OCI-LY7 (cell line): ENCODE measurements at regions not wholly inside any gene's neighbourhood (a gene's known extent, or its start where the extent isn't known, plus 50 kb on each side); places are given as distances from the start of the nearest gene placed in this dataset.

Experiments used
- BruUV-seq: library from RNA; stranded (reverse); fragments of 400-500 nt; replicated peaks from 2 replicates; lab custom pipeline; 2021; lab: Mats Ljungman, UMichigan
- CTCF ChIA-PET: fragments of 300-600 bp; sonication (Branson Sonifier 250); formaldehyde crosslinking; loops from one replicate; lab custom pipeline; 2022; ENCODE audit warnings: antibody characterized with exemption; ENCODE audit not compliant: unreplicated experiment; lab: Charles Lee
- POLR2A ChIA-PET: fragments of 300-600 bp; sonication (Branson Sonifier 250); formaldehyde crosslinking; loops from one replicate; lab custom pipeline; 2022; ENCODE audit warnings: antibody characterized with exemption; lab: Charles Lee
- DNase-seq: peaks from one replicate; pipeline ENCODE4 v3.0.0-alpha.2; 2015; ENCODE audit warnings: low spot score
- H2AFZ ChIP-seq: fragments of 200-600 bp; sonication (generic), shearing (Covaris generic); 2 replicates; pipeline ENCODE4 v1.6.1; 2014; ENCODE audit warnings: mild to moderate bottlenecking, antibody characterized with exemption, low read length, moderate library complexity
- H3K27ac ChIP-seq: fragments of 200-600 bp; sonication (generic); 2 replicates; pipeline ENCODE4 v1.5.1; 2014; ENCODE audit warnings: mixed run types, low read depth, mild to moderate bottlenecking, moderate library complexity, low read length, inconsistent platforms; ENCODE audit not compliant: poor library complexity, severe bottlenecking
- H3K36me3 ChIP-seq: fragments of 200-600 bp; sonication (generic); 2 replicates; pipeline ENCODE4 v1.6.1; 2014; ENCODE audit warnings: mild to moderate bottlenecking, antibody characterized with exemption, low read length, moderate library complexity, mixed read lengths; ENCODE audit not compliant: insufficient read depth
- H3K4me1 ChIP-seq: fragments of 200-600 bp; sonication (generic); 2 replicates; pipeline ENCODE4 v1.5.1; 2014; ENCODE audit warnings: mild to moderate bottlenecking, low read length; ENCODE audit not compliant: insufficient read depth, poor library complexity, severe bottlenecking
- H3K4me2 ChIP-seq: fragments of 200-600 bp; sonication (generic); 2 replicates; pipeline ENCODE4 v1.6.1; 2014; ENCODE audit warnings: mild to moderate bottlenecking, low read length
- H3K4me3 ChIP-seq: fragments of 200-600 bp; sonication (generic); 2 replicates; pipeline ENCODE4 v1.5.1; 2014; ENCODE audit warnings: mild to moderate bottlenecking, low read depth, low read length; ENCODE audit not compliant: poor library complexity, severe bottlenecking
- H3K79me2 ChIP-seq: fragments of 200-600 bp; sonication (generic); 2 replicates; pipeline ENCODE4 v1.6.1; 2016; ENCODE audit warnings: low read depth, mild to moderate bottlenecking, low read length, moderate library complexity, mixed read lengths; ENCODE audit not compliant: insufficient read depth
- H3K9me2 ChIP-seq: fragments of 200-600 bp; sonication (generic); 2 replicates; pipeline ENCODE4 v1.6.1; 2016; ENCODE audit warnings: mild to moderate bottlenecking, low read length, mixed read lengths; ENCODE audit not compliant: insufficient read depth
- H3K9me3 ChIP-seq: fragments of 200-600 bp; sonication (generic); 2 replicates; pipeline ENCODE4 v1.6.1; 2014; ENCODE audit warnings: mild to moderate bottlenecking, mixed run types, low read length, mixed read lengths
- H4K20me1 ChIP-seq: fragments of 200-600 bp; sonication (generic); 2 replicates; pipeline ENCODE4 v1.6.1; 2014; ENCODE audit warnings: mild to moderate bottlenecking, antibody characterized with exemption, low read length, moderate library complexity, mixed read lengths; ENCODE audit not compliant: insufficient read depth
- EZH2phosphoT487 ChIP-seq: fragments of 200-600 bp; sonication (generic); IDR thresholded peaks from 2 replicates; pipeline ENCODE4 v1.6.1; 2018; ENCODE audit warnings: low read depth, borderline replicate concordance, mild to moderate bottlenecking, mixed run types, antibody characterized with exemption, low read length, moderate library complexity, mixed read lengths
- intact Hi-C: fragments of 100-400 bp; cut with micrococcal nuclease; formaldehyde crosslinking; loops from one replicate; pipeline ENCODE4 v1.10.0; 2022; ENCODE audit not compliant: unreplicated experiment
- TF ChIP-seq, protein P1 (sequence below): fragments of 200-600 bp; sonication (generic); conservative IDR thresholded peaks from 2 replicates; pipeline ENCODE4 v1.5.1; 2014; ENCODE audit warnings: mild to moderate bottlenecking, antibody characterized with exemption, low read length, moderate library complexity, mixed read lengths

GRCh38 chr1:82168482-82168881 lies 367.7 kb downstream of the ADGRL2 start:
- no peaks in the 10 kb centered on the region for H4K20me1 ChIP-seq
- BruUV-seq, result no TSS peak
- TF ChIP-seq, protein P1, sequence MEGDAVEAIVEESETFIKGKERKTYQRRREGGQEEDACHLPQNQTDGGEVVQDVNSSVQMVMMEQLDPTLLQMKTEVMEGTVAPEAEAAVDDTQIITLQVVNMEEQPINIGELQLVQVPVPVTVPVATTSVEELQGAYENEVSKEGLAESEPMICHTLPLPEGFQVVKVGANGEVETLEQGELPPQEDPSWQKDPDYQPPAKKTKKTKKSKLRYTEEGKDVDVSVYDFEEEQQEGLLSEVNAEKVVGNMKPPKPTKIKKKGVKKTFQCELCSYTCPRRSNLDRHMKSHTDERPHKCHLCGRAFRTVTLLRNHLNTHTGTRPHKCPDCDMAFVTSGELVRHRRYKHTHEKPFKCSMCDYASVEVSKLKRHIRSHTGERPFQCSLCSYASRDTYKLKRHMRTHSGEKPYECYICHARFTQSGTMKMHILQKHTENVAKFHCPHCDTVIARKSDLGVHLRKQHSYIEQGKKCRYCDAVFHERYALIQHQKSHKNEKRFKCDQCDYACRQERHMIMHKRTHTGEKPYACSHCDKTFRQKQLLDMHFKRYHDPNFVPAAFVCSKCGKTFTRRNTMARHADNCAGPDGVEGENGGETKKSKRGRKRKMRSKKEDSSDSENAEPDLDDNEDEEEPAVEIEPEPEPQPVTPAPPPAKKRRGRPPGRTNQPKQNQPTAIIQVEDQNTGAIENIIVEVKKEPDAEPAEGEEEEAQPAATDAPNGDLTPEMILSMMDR, result no peak
- no peak for TF ChIP-seq EZH2phosphoT487
- no peak overlapping the region for H3K27ac ChIP-seq
- DNase-seq, result no peak
- H3K9me3 ChIP-seq, result no peaks in the 10 kb centered on the region
- no peak overlapping the region for H2AFZ ChIP-seq
- H3K36me3 ChIP-seq, result no peaks in the 10 kb centered on the region
- ChIA-PET POLR2A (no interaction called here), CTCF (no interaction called here)
- peaks cover 4% of the 10 kb centered on the region; the same call in 1 of the 2 replicates for H3K9me2 ChIP-seq
- H3K4me1 ChIP-seq, result no peaks in the 10 kb centered on the region
- intact Hi-C loops, result loop anchor here (5.0 kb wide), 1 partner anchor 81 kb away; no protein-coding TSS in a partner anchor
- no peak overlapping the region for H3K4me2 ChIP-seq
- no peak overlapping the region for H3K4me3 ChIP-seq
- no peaks in the 10 kb centered on the region for H3K79me2 ChIP-seq

GRCh38 chr1:82165304-82165703 lies 364.6 kb downstream of the ADGRL2 start:
- no peaks in the 10 kb centered on the region for H3K4me1 ChIP-seq
- no peak overlapping the region for H3K4me2 ChIP-seq
- no peak overlapping the region for H3K27ac ChIP-seq
- DNase-seq, result no peak
- H3K9me2 ChIP-seq, result peaks cover 4% of the 10 kb centered on the region; the same call in 1 of the 2 replicates
- H3K9me3 ChIP-seq, result no peaks in the 10 kb centered on the region
- no peak overlapping the region for H2AFZ ChIP-seq
- intact Hi-C loops, result loop anchor here (5.0 kb wide), 1 partner anchor 78 kb away; no protein-coding TSS in a partner anchor
- TF ChIP-seq, protein P1, result no peak
- TF ChIP-seq EZH2phosphoT487, result no peak
- ChIA-PET POLR2A (no interaction called here), CTCF (no interaction called here)
- no peak overlapping the region for H3K4me3 ChIP-seq
- H3K36me3 ChIP-seq, result no peaks in the 10 kb centered on the region
- no TSS peak for BruUV-seq
- no peaks in the 10 kb centered on the region for H3K79me2 ChIP-seq
- no peaks in the 10 kb centered on the region for H4K20me1 ChIP-seq
